ENCODE measurements at regions not wholly inside any gene's neighbourhood (a gene's known extent, or its start where the extent isn't known, plus 50 kb on each side); places are given as distances from the start of the nearest gene placed in this dataset.

- TF ChIP-seq, protein P1, sequence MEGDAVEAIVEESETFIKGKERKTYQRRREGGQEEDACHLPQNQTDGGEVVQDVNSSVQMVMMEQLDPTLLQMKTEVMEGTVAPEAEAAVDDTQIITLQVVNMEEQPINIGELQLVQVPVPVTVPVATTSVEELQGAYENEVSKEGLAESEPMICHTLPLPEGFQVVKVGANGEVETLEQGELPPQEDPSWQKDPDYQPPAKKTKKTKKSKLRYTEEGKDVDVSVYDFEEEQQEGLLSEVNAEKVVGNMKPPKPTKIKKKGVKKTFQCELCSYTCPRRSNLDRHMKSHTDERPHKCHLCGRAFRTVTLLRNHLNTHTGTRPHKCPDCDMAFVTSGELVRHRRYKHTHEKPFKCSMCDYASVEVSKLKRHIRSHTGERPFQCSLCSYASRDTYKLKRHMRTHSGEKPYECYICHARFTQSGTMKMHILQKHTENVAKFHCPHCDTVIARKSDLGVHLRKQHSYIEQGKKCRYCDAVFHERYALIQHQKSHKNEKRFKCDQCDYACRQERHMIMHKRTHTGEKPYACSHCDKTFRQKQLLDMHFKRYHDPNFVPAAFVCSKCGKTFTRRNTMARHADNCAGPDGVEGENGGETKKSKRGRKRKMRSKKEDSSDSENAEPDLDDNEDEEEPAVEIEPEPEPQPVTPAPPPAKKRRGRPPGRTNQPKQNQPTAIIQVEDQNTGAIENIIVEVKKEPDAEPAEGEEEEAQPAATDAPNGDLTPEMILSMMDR (IDR thresholded peaks at IDR 0.05; ENCODE audit: low read depth, low read length) = no peak
- TF ChIP-seq POLR2A (IDR thresholded peaks at IDR 0.05; ENCODE audit: extremely low read depth, insufficient read length) (no peak), MAX (IDR thresholded peaks at IDR 0.05; ENCODE audit: low read depth, low read length) (no peak)
These were observed 403.0 kb downstream of the LMO7 start for GRCh38 chr13:76038920-76039716.
